SKM-1 treated with dmso at 0.1 percent for 144 hours (cell line): ENCODE measurements at regions not wholly inside any gene's neighbourhood (a gene's known extent, or its start where the extent isn't known, plus 50 kb on each side); places are given as distances from the start of the nearest gene placed in this dataset.

Source experiments
- DNase-seq: peaks from one replicate; lab custom pipeline; 2025; ENCODE audit not compliant: unreplicated experiment; lab: John Stamatoyannopoulos, UW

GRCh38 chr1:30304080-30304479 is 419.3 kb downstream of the MATN1 start:
- DNase-seq = no peak

GRCh38 chr1:30303387-30303786 is 420.0 kb downstream of the MATN1 start:
- no peak for DNase-seq

GRCh38 chr1:30302858-30303257 is 420.5 kb downstream of the MATN1 start:
- DNase-seq = no peak

- DNase-seq = no peak
Measured at GRCh38 chr1:30300669-30301068, 422.7 kb downstream of the MATN1 start.

- DNase-seq = no peak
Measured at GRCh38 chr1:30299393-30299792, 424.0 kb downstream of the MATN1 start.

GRCh38 chr1:30295674-30296073 is 427.7 kb downstream of the MATN1 start:
- DNase-seq = no peak

GRCh38 chr1:30295266-30295665 is 428.1 kb downstream of the MATN1 start:
- no peak for DNase-seq

- no peak for DNase-seq
Measured at GRCh38 chr1:30294508-30294907, 428.9 kb downstream of the MATN1 start.

GRCh38 chr1:30292451-30292850 is 430.9 kb downstream of the MATN1 start:
- no peak for DNase-seq

- no peak for DNase-seq
Measured at GRCh38 chr1:30291526-30291925, 431.9 kb downstream of the MATN1 start.

- DNase-seq = no peak
Measured at GRCh38 chr1:30290581-30290980, 432.8 kb downstream of the MATN1 start.

- DNase-seq = no peak
Measured at GRCh38 chr1:30287976-30288375, 435.4 kb downstream of the MATN1 start.

- no peak for DNase-seq
Measured at GRCh38 chr1:30286988-30287839, 436.2 kb downstream of the MATN1 start.

GRCh38 chr1:30286241-30286987 is 437.0 kb downstream of the MATN1 start:
- DNase-seq = no peak

GRCh38 chr1:30285501-30285932 is 437.9 kb downstream of the MATN1 start:
- no peak for DNase-seq

GRCh38 chr1:30284728-30285475 is 438.5 kb downstream of the MATN1 start:
- DNase-seq = no peak

- no peak for DNase-seq
Measured at GRCh38 chr1:30284226-30284625, 439.2 kb downstream of the MATN1 start.

- no peak for DNase-seq
Measured at GRCh38 chr1:30283199-30283962, 440.0 kb downstream of the MATN1 start.

GRCh38 chr1:30280572-30280971 is 442.8 kb downstream of the MATN1 start:
- DNase-seq = no peak

- no peak for DNase-seq
Measured at GRCh38 chr1:30277911-30278310, 445.5 kb downstream of the MATN1 start.

- no peak for DNase-seq
Measured at GRCh38 chr1:30277415-30277814, 446.0 kb downstream of the MATN1 start.
